ENCODE measurements at regions not wholly inside any gene's neighbourhood (a gene's known extent, or its start where the extent isn't known, plus 50 kb on each side); places are given as distances from the start of the nearest gene placed in this dataset.

DNA sequence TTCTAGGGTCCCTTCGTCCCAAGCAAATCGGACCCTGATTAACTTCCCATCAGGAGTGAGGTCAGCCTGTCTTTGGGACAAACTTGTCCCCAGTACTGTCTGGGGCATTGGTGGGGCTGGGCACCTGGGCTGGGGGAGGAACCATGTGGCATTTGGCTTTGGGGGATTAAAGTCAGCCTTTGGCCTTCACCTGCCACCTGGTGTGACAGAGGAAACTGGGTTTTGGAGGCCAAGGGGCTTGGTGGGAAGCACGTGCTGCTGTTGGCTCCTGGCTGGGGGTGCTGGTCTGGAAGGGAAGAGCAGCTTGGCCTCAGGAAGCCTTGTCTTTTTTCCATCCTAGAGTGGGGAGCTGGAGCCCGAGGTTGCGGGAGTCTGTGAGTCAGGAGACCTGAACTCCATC, 78.4 kb upstream of the NECTIN1 start:
- DNase-seq, result no peak

DNA sequence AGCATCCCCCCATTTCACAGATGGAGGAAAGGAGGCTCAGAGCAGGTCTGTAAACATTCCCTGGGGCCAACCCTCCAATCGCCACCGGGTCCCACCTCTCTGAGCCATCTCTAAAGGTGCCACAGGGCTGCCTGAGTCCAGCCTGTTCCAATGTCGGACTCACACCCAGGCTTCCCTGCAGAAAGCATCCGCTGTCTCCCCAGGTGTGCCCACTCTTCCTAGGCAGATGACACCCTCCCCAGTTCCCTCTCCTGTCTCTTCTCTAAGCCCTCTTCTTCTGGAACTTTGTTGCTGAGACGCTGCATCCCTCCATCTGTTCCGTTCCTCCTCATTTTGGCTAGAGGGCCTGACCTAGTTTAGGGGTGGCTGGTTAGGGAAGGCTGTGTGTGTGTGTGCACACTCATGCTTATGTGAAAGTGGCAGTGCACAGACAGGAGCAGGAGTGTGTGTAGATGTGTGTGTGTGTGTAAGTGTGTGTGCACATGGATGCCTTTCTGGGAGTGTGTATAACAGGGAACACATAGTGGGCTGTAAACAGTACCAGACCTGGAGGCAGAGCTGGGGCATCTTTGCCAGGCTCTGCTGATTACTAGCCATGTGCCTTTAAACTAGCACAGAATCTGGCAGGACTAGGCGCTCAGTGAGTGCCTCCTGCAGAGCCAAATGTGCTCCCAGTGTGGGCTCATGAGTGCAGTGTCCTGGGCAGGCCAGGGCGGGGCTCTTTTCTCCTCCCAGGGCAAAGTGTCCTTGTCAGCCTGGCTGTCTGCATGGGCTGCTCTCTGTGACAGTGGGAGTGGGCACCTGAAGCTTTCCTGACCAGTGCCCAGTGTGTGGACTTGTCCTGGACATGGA, 77.3 kb upstream of the NECTIN1 start:
- no peak for DNase-seq

DNA sequence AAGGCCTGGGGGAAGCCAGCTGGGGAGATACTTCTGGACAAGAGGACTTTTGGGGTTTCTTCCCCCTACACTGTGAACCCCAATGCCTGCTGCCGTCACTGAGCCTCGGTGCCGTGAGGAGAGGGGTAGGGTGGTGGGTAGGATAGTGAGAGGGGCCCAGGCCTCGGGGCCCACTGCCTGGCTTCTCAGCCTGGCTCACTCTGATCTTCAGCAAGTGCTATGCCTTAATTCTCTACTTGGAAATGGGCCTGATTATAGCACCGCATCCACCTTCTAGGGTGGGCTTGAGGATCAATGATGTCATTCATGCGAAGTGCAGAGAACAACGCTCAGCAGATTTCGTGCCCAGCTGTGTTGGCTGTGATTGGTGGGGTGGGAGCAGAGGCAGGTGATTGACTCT, 76.7 kb upstream of the NECTIN1 start:
- DNase-seq, result no peak

DNA sequence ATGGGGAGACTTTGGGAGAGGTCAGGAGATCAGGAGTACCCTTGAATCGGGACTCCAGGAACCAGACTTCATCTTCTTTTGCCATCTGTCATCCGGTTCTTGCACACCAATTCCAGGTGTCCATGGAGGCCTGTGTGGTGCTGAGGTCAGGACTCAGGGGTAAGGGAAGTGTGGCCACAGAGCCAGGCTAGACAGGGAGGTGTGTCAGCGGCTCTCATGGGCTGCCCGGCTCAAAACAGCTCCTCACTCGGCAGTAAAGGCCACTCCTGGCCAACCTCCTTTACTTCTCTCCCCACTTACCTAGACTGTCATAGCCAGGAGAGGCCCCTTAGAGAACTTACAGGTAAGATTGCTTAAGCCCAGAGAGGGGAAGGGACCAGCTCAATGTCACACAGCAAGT, 75.7 kb upstream of the NECTIN1 start:
- no peak for DNase-seq

DNA sequence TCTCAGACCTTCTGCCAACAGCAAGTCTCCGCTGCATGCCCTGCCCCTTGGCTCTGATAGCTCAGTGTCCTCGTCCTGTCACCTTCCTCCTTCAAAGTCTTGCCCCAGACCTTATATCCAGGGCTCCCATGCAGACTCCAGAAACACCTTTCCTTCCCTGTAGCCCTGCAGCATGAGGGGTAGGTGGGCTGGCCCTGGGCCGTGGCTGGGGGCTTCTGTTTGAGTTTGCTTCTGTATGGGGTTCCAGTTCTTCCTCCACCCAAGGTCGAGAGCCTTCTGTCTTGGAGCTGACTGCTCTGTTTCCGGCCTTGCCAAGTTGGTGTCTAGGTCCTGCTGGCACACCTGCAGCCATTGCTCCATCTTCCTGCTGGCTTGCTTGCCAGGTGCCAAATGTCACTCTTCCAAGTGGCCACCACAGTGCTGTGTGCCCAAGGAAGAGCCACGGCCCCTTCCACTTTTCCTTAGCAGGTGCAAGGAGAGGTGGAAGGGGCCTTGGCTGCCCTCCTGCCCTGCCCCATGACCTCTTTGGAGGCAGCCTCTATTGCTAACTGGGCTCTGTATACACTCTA, 74.8 kb upstream of the NECTIN1 start:
- no peak for DNase-seq

DNA sequence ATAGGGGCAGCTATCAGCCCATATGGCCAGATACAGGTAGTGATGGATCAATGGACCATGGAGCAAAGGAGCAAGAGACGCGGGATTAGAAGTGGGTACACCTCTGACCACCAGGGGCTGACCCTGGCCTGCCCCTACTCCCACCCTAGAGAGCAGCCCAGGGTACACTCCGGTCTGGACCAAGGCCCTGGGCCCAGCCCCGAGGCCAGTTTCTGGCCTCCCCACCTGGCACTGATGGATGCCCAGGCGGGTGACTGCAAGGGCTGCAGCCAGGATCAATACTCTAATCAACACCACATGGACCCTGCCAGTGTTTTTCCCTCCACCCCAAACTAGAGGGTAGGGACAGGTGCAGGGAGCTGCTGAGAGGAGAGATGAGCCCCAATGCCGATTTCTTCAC, 74.1 kb upstream of the NECTIN1 start:
- no peak for DNase-seq

DNA sequence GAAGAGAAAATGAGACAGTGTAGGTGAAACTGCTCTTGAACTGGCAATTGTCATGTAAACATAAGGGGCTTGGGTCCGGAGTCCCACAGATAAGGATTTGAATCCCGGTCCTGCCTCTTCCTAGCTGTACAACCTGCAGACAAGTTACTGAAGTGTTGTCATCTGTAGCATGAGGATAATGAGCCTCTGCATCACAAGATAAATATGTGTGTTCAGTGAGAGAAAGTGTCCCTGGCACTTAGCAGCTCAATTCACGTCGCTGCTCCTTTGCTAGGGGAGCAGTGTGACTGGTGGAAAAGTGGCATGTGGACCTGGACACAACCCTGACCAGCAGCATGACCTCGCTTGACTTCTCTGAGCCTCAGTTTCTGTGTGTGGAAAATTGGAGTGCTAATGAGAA, 73.7 kb upstream of the NECTIN1 start:
- DNase-seq, result no peak

DNA sequence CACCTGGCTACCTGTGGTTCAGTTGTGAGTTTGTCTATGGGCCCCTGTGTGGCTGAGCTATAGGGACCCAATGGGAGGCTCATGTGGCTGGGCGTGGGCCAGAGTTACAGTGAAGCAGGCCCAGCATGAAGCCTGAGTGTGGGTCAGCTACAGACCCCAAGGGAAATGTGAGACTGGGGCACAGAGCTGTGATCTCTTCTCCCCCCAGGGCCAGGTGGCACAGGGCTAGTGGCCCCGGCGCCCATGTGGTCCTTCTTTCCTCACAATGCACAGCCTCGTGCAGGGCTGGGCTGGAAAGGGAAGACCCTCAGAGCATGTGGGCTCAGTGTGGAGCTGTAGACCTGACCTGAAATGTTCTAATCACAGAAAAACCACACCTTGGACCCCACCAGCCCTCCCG, 71.6 kb upstream of the NECTIN1 start:
- no peak for DNase-seq

DNA sequence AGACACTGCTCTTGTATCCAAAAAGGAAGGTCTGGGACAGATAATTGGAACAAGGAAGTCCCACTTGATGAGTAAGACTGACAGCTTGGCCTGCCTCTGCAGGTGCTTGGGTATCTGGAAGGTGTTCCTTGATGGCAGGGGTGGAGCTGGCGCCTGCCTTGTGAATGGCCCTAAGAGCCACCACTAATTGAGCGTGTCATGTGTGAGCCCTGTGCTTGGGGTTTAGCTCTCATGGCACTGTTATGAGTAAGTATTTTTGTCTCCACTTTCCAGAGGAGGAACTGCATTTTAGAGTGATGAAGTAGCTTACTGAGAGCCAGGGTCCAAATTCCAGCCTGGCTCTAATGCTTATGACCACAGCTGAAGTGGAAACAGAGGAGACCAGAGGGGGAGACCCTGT, 71.2 kb upstream of the NECTIN1 start:
- DNase-seq, result no peak

DNA sequence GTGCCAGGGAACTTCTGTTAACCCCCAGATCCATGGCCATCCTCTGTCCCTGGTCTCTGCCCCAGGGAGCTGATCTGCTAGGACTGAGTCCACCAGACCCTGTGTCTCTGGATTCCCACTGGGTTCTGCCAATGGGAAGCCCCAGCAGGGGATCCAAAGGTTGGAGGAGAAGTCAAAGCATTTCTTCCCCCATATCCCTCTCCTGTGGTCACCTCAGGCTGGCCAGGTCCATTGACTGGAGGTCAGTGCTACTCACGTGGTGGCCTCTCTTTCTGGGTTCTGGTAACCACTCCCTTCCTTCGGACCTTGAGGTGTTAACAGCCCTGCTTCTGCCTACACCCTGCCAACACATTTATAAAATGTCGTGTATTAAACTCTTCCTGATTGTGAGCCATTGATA, 69.7 kb upstream of the NECTIN1 start:
- DNase-seq, result no peak

DNA sequence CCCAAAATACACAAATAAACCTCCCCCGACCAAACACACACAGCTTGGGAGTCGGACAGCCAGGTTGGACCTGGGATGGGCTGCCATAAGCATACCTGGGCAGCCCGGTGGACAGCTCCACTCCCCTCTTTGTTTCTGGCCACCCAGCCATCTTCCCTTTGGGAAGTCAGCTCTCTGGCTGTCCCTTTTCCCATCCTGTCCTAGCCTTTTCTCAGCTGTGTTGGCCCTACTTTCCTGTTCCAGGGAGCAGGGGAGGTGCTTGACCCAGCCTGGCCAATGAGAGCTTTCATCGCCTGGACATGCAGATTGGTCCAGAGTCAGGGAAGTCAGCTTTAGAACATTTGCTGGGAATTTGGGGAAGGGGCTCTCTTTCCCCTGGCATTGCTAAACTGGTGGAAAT, 68.7 kb upstream of the NECTIN1 start:
- DNase-seq, result no peak

DNA sequence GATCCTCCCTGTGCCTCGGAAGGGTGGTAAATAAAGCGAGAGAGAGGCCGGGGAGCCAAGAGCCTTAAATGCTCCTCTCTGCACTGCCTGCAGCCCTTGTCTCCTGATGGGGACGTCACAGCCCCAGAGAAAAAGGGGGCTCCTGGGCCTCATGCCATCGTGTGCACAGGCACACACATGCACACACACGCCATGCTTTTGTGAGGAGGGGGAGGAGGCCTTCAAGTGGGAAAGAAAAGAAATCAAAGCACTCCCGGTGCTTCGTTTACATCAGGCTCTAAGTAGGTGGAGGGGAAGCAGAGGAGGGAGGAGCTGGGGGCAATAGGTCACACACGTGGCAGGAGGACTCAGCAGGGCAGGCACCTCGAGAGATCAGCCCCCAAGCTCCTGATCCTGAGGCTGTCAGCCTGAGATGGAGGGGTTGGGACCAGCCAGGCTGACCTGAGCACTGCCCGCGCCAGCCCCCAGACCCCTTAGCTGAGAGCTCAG, 68.2 kb upstream of the NECTIN1 start:
- DNase-seq, result no peak

DNA sequence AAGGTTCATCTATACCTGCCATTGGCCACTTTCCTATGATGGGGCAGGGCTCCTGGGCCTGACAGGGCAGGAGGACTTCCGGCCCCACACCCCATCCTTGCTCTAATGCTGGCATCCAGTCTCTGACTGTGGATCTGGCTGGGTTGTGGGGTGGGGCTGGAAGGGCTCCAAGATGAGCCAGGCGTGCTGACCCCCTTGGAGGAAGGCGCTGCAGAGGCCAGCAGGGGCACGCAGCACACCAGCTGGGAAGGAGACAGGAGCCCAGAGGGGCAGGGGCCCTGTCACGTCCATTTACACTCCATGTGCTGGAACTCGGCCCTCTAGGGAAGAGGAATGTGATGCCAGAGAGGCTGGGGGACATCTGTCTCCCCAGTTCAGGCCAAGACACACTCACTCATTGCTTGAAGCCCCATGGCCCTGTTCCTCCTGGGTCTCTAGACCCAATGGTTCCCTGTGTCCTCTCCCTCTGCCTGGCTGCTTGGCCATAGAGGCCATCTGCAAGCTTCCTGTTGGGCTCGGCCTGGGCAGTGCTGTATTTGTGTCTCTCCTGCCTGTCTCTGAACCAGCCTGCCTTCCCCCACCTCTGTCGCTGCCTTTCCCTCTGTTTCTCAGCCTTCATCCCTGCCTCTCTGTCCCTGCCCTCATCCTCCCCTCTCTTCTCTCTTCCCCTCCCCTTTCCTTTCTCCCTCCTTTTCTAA, 67.5 kb upstream of the NECTIN1 start:
- DNase-seq, result no peak

DNA sequence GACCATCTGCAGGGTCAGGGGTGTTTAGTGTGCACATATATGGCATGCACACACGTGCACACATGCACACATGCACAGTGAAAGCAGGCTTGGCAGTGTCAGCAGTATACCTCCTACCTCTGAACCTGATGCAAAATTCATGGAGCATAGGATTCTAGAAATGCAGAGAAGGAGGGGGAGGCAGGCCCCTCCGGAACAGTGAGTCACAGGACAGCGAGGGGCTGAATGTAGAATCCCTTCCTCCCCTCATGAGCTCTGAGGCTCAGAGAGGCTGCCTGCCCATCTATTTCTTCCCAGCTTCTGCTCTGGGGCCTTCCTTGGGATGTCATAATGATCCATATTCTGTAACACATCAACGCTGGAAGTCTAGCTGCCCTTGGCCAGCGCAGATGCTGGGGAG, 66.7 kb upstream of the NECTIN1 start:
- DNase-seq, result peak; percentile 60

DNA sequence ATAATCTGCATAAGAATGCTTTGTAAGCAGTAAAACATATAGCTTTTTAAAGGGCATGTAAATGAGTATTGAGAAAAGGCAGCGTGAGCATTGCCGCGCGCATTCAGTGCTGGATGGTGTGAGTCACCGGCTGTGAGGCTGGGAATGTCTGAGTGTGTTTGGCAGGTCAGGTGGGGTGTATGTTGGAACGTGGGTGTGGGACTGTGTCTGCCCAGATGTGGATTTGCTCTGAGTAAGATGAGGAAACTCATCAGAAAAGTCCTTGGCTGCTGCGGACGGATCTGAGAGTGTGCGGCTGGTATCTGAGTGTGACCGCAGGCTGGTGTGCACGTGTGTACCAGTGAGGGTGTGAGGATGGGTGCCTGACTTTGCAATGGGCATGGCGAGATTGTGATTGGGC, 66.2 kb upstream of the NECTIN1 start:
- DNase-seq, result peak; percentile 93

DNA sequence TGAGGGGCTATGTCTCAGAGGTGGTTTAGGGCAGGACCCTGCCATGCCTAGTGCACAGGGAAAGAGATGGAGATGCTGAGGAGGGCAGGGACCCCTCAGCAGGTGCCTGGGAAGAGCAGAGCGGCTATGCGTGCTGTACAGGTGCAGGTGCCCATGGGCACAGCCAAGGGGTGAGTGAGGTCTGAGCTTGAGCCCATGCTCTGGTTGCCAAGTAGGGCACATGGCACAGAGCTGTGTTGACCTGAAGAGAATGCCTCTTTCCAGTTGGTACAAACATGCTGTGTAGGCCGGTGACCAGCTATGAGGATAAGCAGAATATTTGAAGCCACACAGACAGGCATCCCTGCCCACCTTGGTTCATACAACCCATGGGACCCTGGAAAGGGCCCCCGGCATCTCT, 65.8 kb upstream of the NECTIN1 start:
- no peak for DNase-seq

DNA sequence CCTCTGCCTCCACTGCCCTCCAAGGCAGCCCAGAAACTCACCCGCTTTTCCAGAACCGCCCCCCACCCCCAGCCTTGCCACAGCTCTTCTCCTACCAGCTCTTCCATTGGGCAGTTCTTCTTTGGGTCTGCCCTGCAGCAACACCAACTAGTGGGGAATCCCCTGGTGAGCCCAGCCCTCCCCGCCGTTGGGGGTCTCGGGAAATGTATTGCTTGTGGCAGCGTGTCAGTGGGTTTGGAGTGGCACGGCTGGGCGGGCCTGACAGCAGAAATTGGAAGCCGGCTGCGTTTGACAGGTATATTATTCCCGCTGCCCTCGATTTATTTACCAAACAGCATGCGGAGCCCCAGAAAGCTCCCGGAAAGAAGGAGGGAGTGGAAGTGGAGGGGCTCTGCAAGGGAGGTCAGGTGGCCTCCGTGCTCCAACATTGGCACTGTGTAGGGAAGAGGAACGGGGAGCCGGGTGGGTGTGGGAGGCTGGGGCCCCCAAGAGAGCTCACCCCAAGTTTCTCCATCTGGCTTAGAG, 65.2 kb upstream of the NECTIN1 start:
- no peak for DNase-seq

DNA sequence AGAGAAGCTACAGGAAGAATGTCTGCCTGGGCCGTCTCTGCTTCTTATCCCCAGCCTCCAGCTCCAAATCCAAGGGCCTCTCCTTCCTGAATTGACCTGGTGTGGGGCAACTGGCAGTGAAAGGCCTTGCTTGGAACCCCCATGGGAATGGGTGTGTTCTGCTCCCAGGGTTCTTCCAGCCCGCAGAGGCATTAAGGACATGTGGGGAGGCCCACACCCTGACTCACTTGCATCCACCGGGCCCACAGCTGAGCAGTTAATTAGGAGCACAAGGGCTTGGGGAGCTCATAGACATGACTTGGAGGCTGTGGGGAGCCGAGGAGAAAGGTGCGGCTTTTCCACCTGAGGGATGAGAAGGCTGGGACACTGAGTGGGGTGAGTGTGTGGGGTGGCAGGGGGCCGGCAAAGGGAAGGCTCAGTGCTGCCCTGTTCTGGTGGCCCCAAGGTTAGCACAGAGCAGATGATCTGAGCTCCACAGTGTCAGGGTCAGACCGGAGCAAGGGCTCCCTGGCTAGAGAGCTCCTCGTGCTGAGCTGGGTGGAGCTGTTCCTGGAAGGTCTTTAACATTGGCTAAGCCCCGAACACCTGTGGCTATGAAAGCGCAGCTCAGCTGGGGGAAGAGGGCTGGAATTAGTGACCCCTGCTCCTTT, 64.5 kb upstream of the NECTIN1 start:
- DNase-seq, result peak; percentile 87

DNA sequence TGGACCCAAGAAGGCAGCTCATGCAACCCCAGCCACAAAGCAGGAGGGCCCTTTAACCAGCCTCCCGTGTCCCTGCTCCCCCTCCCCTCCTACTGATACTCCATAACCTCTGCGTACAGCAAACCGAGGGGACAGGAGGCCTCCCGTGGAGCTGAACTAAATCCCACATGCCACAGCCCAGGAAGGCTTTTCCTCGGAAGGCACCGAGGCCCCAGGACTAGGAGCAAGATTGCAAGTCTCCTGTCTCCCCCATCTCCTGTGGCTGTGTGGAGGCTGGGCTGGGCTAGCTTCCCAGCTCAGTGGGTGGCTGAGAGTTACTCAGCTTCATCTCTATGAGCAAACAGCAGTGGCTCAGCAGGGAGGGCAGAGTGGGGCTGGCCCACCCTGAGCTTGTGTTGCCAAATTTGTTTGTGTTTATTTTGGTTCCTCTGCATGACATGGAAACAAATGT, 62.7 kb upstream of the NECTIN1 start:
- DNase-seq, result peak; percentile 89

DNA sequence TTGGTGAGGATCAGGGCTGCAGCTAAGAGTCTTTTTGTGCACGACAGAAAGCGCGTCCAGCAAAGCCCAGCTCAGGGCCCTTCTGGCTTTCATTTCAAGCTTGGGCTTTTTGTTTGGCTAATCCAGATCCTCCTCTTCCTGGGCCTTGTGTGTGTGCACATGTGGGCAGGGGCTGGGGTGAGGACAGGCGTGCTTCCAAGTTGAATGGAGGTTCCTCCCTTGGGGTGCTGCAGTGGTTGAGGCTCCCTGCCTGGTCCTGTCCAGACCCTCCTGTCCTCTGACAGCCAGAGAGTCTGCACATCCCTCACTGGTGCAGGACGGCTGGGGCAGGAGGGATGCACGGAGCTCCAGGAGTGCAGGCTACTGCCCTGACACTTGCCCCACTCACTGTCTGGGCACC, 62.0 kb upstream of the NECTIN1 start:
- no peak for DNase-seq

DNA sequence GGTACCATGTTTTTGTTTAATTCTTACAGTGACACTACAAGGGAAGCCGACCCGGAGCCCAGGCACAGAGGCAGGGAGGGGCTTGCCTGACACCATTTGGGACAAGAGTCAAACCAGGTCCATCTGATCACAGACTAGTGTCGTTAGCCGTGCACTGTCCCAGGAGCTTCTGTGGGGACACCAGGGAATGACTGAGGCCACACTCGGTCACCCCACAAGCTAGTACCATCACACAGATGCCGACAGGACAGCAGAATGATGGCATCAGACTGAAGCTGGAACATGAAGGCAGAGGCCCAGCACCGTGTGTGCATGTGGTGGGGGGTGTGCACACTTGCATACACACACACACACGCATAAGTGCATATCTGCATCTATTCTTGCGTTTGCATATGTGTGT, 61.5 kb upstream of the NECTIN1 start:
- DNase-seq, result no peak

DNA sequence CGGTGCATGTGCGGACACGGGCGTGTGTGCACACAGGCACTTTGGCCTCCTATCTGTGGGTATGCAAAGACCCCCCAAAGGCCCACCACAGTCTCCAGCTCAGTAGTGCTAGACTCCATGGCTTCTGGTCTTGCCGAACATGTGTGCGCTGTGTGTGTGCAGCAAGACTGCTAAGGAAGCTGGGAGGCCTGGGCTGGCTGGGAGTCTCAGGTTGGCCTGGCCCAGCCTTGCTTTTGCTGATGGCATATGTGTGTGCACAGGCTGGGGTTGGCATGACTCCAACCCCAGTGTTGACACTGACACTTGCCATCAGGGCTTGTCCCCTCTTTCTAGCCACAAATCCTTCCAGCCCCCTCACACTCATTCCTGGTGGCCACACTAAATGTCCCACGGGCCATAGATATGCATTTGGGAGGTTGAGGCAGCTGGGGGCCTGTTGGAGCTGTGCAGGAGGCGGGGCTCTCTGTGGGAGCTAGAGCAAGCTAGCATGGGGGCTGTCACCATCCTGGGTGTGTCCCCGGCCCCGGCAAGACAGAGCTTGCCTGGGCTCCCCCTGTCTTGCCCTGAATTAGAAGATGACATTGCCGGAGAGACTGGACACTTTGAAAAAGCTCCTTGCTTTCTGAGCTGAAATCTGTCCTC, 60.9 kb upstream of the NECTIN1 start:
- DNase-seq, result no peak

Data from fibroblast of skin of right biceps (primary cell).